NOMO-1 treated with DMSO at 0.1 percent for 48 hours (cell line): ENCODE measurements at regions not wholly inside any gene's neighbourhood (a gene's known extent, or its start where the extent isn't known, plus 50 kb on each side); places are given as distances from the start of the nearest gene placed in this dataset.
"Not testable (repeated sequence)": the region's sequence is repeated elsewhere in the genome, so short reads cannot be mapped to it uniquely, and the experiment has no call there.

Source experiments
- DNase-seq: peaks from one replicate; lab custom pipeline; 2025; ENCODE audit not compliant: unreplicated experiment; lab: John Stamatoyannopoulos, UW

- DNase-seq, result no peak
These were observed 841.5 kb downstream of the ANKRD7 start for GRCh38 chr7:119065966-119066365.

GRCh38 chr7:119086026-119086425, 861.5 kb downstream of the ANKRD7 start:
- no peak for DNase-seq

- DNase-seq, result no peak
These were observed 866.3 kb downstream of the ANKRD7 start for GRCh38 chr7:119090851-119091250.

- no peak for DNase-seq
These were observed 872.2 kb downstream of the ANKRD7 start for GRCh38 chr7:119096683-119097082.

- DNase-seq, result not testable (repeated sequence)
These were observed 876.2 kb downstream of the ANKRD7 start for GRCh38 chr7:119100611-119101258.

- DNase-seq, result no peak
These were observed 877.8 kb downstream of the ANKRD7 start for GRCh38 chr7:119102291-119102690.

GRCh38 chr7:119105381-119105780, 880.9 kb downstream of the ANKRD7 start:
- no peak for DNase-seq

GRCh38 chr7:119123326-119123725, 898.8 kb downstream of the ANKRD7 start:
- DNase-seq, result no peak

- no peak for DNase-seq
These were observed 903.2 kb downstream of the ANKRD7 start for GRCh38 chr7:119127706-119128105.

- DNase-seq, result no peak
These were observed 907.9 kb downstream of the ANKRD7 start for GRCh38 chr7:119132436-119132835.

- no peak for DNase-seq
These were observed 942.9 kb downstream of the ANKRD7 start for GRCh38 chr7:119167431-119167830.

GRCh38 chr7:119172043-119172442, 947.5 kb downstream of the ANKRD7 start:
- no peak for DNase-seq

GRCh38 chr7:119175911-119176627, 951.6 kb downstream of the ANKRD7 start:
- DNase-seq, result peak; percentile 32

GRCh38 chr7:119177863-119178262, 953.4 kb downstream of the ANKRD7 start:
- DNase-seq, result no peak

GRCh38 chr7:119184124-119184788, 959.8 kb downstream of the ANKRD7 start:
- DNase-seq, result no peak

- DNase-seq, result no peak
These were observed 971.7 kb downstream of the ANKRD7 start for GRCh38 chr7:119196183-119196582.

GRCh38 chr7:119197172-119197876, 972.8 kb downstream of the ANKRD7 start:
- no peak for DNase-seq

GRCh38 chr7:119197877-119198527, 973.5 kb downstream of the ANKRD7 start:
- DNase-seq, result peak; percentile 22

- no peak for DNase-seq
These were observed 995.2 kb downstream of the ANKRD7 start for GRCh38 chr7:119219663-119220062.

- DNase-seq, result no peak
These were observed 999.4 kb downstream of the ANKRD7 start for GRCh38 chr7:119223930-119224329.

- no peak for DNase-seq
These were observed 1004.0 kb downstream of the ANKRD7 start for GRCh38 chr7:119228482-119228881.
